ENCODE measurements at regions not wholly inside any gene's neighbourhood (a gene's known extent, or its start where the extent isn't known, plus 50 kb on each side); places are given as distances from the start of the nearest gene placed in this dataset.

DNA sequence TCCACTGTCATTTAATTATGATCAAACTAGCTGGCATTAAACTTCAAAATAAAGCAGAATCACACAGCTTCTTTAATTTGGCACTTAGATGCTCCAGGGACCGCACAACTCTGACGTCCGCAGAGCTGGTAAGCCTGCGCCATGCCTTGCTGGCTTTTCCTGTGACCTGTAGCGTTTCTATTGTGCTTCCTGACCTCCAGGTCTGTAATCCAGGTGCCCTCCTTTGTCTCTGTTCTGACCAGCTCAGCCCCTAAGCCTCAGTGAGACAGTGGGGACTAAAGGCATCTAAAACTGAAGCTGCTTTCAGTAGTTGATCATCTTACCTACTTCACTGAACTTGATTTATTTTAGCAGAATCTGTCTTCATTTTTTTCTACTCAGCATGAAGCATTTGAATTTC lies 249.7 kb upstream of the RGPD4 start:
- H3K9me3 ChIP-seq (ENCODE audit: control insufficient read depth in 2 of 2, low read length in 2 of 2), result no peaks in the 10 kb centered on the region
- no peak overlapping the region for H3K4me3 ChIP-seq (ENCODE audit: low read length in 2 of 2)

DNA sequence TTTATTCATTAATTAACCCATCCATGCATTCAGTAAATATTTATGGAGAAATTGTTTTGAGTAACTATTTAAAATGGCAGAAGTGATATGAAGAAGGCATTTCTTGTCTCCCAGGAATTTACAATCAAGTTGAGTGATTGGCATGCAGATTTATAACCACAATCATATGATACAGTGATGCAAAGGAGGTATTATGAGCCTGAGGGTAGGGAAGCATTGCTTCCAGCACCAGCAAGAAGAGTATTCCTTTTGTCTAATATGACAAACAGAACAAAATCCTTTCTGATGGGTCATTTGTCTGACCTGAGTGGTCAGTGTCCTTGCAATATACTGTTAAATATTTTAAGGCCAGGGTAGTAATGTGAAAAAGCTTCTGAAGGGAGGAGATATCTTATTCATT lies 244.2 kb upstream of the RGPD4 start:
- Histone ChIP-seq H3K27ac (ENCODE audit: low read depth in 2 of 2, low read length in 2 of 2) (no peak overlapping the region), H3K4me3 (ENCODE audit: low read length in 2 of 2) (no peak overlapping the region), H3K9me3 (ENCODE audit: control insufficient read depth in 2 of 2, low read length in 2 of 2) (no peaks in the 10 kb centered on the region), H3K27me3 (ENCODE audit: control insufficient read depth in 2 of 2, insufficient read depth in 2 of 2, low read length in 2 of 2) (no peaks in the 10 kb centered on the region), H3K9ac (ENCODE audit: low read depth in 1 of 2, low read length in 2 of 2) (no peak overlapping the region), H3K4me1 (ENCODE audit: control insufficient read depth in 2 of 2, insufficient read depth in 2 of 2, low read length in 2 of 2) (no peaks in the 10 kb centered on the region), H3K36me3 (ENCODE audit: control insufficient read depth in 2 of 2, insufficient read depth in 2 of 2, low read length in 2 of 2) (no peaks in the 10 kb centered on the region)

More for the DNA sequence above, 249.7 kb upstream of the RGPD4 start:
- Histone ChIP-seq H3K36me3 (ENCODE audit: control insufficient read depth in 2 of 2, insufficient read depth in 2 of 2, low read length in 2 of 2) (no peaks in the 10 kb centered on the region), H3K4me1 (ENCODE audit: control insufficient read depth in 2 of 2, insufficient read depth in 2 of 2, low read length in 2 of 2) (no peaks in the 10 kb centered on the region), H3K9ac (ENCODE audit: low read depth in 1 of 2, low read length in 2 of 2) (no peak overlapping the region), H3K27me3 (ENCODE audit: control insufficient read depth in 2 of 2, insufficient read depth in 2 of 2, low read length in 2 of 2) (no peaks in the 10 kb centered on the region), H3K27ac (ENCODE audit: low read depth in 2 of 2, low read length in 2 of 2) (no peak overlapping the region)

DNA sequence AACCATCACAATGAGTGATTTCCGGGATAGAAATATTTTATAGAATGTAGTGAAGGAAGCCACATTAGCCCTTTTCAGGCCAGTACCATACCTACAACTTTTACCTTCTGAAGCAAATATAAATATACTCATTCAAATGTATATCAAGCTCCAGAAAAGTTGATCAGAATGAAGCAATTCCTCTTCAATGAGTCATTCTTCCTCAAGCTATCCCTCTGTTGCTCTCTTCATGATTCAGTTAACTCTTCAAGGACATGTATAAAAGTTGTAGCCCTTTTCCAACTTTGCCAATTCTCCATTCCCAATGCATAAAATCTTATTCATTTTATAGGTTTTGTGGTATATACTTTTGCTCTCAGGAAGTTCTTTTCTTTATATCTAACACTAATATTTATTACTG lies 242.1 kb upstream of the RGPD4 start:
- Histone ChIP-seq H3K4me3 (ENCODE audit: low read length in 2 of 2) (no peak overlapping the region), H3K27me3 (ENCODE audit: control insufficient read depth in 2 of 2, insufficient read depth in 2 of 2, low read length in 2 of 2) (no peaks in the 10 kb centered on the region), H3K9me3 (ENCODE audit: control insufficient read depth in 2 of 2, low read length in 2 of 2) (no peaks in the 10 kb centered on the region), H3K9ac (ENCODE audit: low read depth in 1 of 2, low read length in 2 of 2) (no peak overlapping the region), H3K4me1 (ENCODE audit: control insufficient read depth in 2 of 2, insufficient read depth in 2 of 2, low read length in 2 of 2) (no peaks in the 10 kb centered on the region), H3K36me3 (ENCODE audit: control insufficient read depth in 2 of 2, insufficient read depth in 2 of 2, low read length in 2 of 2) (no peaks in the 10 kb centered on the region), H3K27ac (ENCODE audit: low read depth in 2 of 2, low read length in 2 of 2) (no peak overlapping the region)

GRCh38 chr2:107585851-107586250 lies 240.8 kb upstream of the RGPD4 start:
- no peaks in the 10 kb centered on the region for H3K36me3 ChIP-seq (ENCODE audit: control insufficient read depth in 2 of 2, insufficient read depth in 2 of 2, low read length in 2 of 2)

DNA sequence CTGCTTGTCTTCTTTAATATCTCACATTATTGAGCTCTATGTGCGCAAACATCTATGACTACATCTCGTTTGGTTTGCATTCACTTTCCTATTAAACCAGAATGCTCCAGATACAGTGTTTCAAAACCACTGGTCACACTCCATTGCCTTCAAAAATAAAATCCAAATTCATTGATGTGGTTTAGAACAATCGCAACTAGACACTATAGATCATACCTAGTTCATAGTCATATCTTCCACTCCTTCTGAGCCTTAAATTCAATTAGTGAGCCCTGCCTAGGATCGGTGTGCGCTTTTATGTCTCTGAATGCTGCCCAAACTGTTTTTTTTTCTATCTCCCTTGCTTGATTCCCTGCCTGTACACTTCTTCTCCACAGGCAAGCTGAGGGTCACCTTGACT lies 238.5 kb upstream of the RGPD4 start:
- H3K36me3 ChIP-seq (ENCODE audit: control insufficient read depth in 2 of 2, insufficient read depth in 2 of 2, low read length in 2 of 2), result no peaks in the 10 kb centered on the region
- H3K4me3 ChIP-seq (ENCODE audit: low read length in 2 of 2), result no peak overlapping the region
- no peaks in the 10 kb centered on the region for H3K9me3 ChIP-seq (ENCODE audit: control insufficient read depth in 2 of 2, low read length in 2 of 2)
- H3K9ac ChIP-seq (ENCODE audit: low read depth in 1 of 2, low read length in 2 of 2), result no peak overlapping the region
- no peaks in the 10 kb centered on the region for H3K27me3 ChIP-seq (ENCODE audit: control insufficient read depth in 2 of 2, insufficient read depth in 2 of 2, low read length in 2 of 2)
- H3K27ac ChIP-seq (ENCODE audit: low read depth in 2 of 2, low read length in 2 of 2), result no peak overlapping the region
- H3K4me1 ChIP-seq (ENCODE audit: control insufficient read depth in 2 of 2, insufficient read depth in 2 of 2, low read length in 2 of 2), result no peaks in the 10 kb centered on the region

More at GRCh38 chr2:107585851-107586250, 240.8 kb upstream of the RGPD4 start:
- H3K27me3 ChIP-seq (ENCODE audit: control insufficient read depth in 2 of 2, insufficient read depth in 2 of 2, low read length in 2 of 2), result no peaks in the 10 kb centered on the region
- H3K27ac ChIP-seq (ENCODE audit: low read depth in 2 of 2, low read length in 2 of 2), result no peak overlapping the region
- H3K4me1 ChIP-seq (ENCODE audit: control insufficient read depth in 2 of 2, insufficient read depth in 2 of 2, low read length in 2 of 2), result no peaks in the 10 kb centered on the region
- H3K9ac ChIP-seq (ENCODE audit: low read depth in 1 of 2, low read length in 2 of 2), result no peak overlapping the region
- H3K4me3 ChIP-seq (ENCODE audit: low read length in 2 of 2), result no peak overlapping the region
- no peaks in the 10 kb centered on the region for H3K9me3 ChIP-seq (ENCODE audit: control insufficient read depth in 2 of 2, low read length in 2 of 2)

DNA sequence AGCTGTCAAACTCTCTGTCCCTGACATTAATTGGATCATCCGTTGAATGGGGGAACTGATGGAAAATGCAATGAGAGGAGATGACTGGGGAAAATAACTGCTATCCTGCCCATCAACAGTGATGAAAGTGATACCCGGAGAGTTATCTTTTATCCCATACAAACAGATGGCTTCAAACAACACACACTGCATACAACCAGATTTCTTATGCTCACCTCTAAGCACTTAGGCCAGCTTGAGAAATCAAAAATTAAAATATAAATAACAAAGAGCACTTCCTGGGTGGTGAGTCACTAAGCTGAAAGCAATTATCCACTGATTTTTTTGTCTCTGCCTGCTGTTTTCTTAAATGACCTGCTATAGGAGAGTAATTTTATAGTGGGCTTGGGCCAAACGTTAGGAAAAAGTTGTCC lies 237.6 kb upstream of the RGPD4 start:
- H3K9me3 ChIP-seq (ENCODE audit: control insufficient read depth in 2 of 2, low read length in 2 of 2), result no peaks in the 10 kb centered on the region
- no peak overlapping the region for H3K4me3 ChIP-seq (ENCODE audit: low read length in 2 of 2)
- no peaks in the 10 kb centered on the region for H3K36me3 ChIP-seq (ENCODE audit: control insufficient read depth in 2 of 2, insufficient read depth in 2 of 2, low read length in 2 of 2)
- no peaks in the 10 kb centered on the region for H3K27me3 ChIP-seq (ENCODE audit: control insufficient read depth in 2 of 2, insufficient read depth in 2 of 2, low read length in 2 of 2)
- no peak overlapping the region for H3K9ac ChIP-seq (ENCODE audit: low read depth in 1 of 2, low read length in 2 of 2)
- H3K27ac ChIP-seq (ENCODE audit: low read depth in 2 of 2, low read length in 2 of 2), result no peak overlapping the region
- H3K4me1 ChIP-seq (ENCODE audit: control insufficient read depth in 2 of 2, insufficient read depth in 2 of 2, low read length in 2 of 2), result no peaks in the 10 kb centered on the region

DNA sequence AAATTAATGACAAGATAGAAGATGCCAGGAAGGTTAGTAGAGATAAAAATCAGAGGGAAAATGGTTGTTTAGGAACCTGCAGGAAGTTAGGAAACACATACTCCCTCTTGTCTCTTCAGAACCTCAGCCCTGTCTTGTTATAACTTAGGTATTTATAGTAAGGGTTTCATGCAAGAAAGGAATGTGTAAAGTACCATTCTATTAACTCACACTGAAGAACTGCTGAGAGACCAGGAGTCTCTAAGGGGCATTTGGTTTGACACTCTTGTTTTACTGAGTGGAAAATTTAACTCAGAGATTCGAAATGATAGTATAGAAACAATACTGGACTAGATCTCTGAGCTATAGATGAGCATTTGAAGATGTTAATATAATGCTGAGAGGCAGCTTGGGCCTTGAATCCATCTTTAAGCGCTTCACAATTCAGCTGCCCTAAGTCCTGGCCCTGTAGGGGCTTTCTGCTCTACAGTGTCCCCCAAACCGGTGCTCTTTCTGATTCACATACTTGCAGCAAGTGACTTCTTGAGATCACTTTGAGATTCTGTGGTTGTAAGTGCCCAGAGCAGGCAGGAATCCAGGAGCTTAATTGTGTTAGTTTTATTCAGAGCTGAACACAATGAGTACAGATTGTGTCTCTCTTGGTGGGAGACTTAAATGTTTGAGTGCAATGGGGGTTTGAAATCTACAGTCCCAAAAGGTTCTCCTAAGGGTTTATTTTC lies 235.0 kb upstream of the RGPD4 start:
- no peaks in the 10 kb centered on the region for H3K36me3 ChIP-seq (ENCODE audit: control insufficient read depth in 2 of 2, insufficient read depth in 2 of 2, low read length in 2 of 2)
- no peaks in the 10 kb centered on the region for H3K27me3 ChIP-seq (ENCODE audit: control insufficient read depth in 2 of 2, insufficient read depth in 2 of 2, low read length in 2 of 2)
- no peaks in the 10 kb centered on the region for H3K9me3 ChIP-seq (ENCODE audit: control insufficient read depth in 2 of 2, low read length in 2 of 2)
- no peaks in the 10 kb centered on the region for H3K4me1 ChIP-seq (ENCODE audit: control insufficient read depth in 2 of 2, insufficient read depth in 2 of 2, low read length in 2 of 2)
- H3K4me3 ChIP-seq (ENCODE audit: low read length in 2 of 2), result no peak overlapping the region
- H3K27ac ChIP-seq (ENCODE audit: low read depth in 2 of 2, low read length in 2 of 2), result no peak overlapping the region
- no peak overlapping the region for H3K9ac ChIP-seq (ENCODE audit: low read depth in 1 of 2, low read length in 2 of 2)

DNA sequence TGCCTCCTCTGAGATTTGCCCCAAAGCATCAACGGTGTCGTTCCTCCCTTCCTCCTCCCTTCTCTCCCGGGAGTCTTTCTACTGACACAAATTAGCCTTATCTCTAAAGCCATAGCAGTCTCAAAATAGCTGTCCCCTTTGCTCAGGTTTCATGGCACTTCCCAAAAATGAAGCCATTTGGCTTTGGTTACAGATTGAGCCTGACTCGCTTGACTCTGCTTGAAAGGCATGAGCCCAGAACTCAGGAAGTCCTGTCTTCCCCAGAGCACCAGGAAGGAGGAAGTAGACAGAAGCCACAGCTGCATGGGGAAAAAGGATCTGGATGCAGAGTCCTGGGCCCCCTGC lies 234.4 kb upstream of the RGPD4 start:
- no peaks in the 10 kb centered on the region for H3K36me3 ChIP-seq (ENCODE audit: control insufficient read depth in 2 of 2, insufficient read depth in 2 of 2, low read length in 2 of 2)
- H3K4me3 ChIP-seq (ENCODE audit: low read length in 2 of 2), result no peak overlapping the region
- H3K27me3 ChIP-seq (ENCODE audit: control insufficient read depth in 2 of 2, insufficient read depth in 2 of 2, low read length in 2 of 2), result no peaks in the 10 kb centered on the region
- H3K9me3 ChIP-seq (ENCODE audit: control insufficient read depth in 2 of 2, low read length in 2 of 2), result no peaks in the 10 kb centered on the region
- no peak overlapping the region for H3K27ac ChIP-seq (ENCODE audit: low read depth in 2 of 2, low read length in 2 of 2)
- H3K9ac ChIP-seq (ENCODE audit: low read depth in 1 of 2, low read length in 2 of 2), result no peak overlapping the region
- H3K4me1 ChIP-seq (ENCODE audit: control insufficient read depth in 2 of 2, insufficient read depth in 2 of 2, low read length in 2 of 2), result no peaks in the 10 kb centered on the region

DNA sequence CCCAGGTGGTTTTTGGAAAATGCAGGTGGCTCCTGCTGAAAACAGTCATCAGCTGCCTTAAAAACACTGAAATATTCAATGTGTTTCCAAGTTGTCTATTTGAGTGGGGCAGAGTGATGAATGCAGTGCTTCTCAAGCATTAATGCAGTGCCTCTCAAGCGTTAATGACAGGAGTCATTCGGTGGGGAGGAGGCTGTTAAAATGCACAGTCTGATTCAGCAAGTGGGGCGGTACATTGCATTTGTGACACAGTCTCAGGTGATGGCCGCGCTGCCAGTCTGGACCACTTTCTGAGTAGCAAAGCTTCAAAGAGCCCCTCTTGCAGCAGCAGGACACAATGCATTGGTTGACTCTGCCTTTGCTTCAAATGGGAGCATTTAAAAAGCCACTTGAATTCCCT lies 231.4 kb upstream of the RGPD4 start:
- H3K4me3 ChIP-seq (ENCODE audit: low read length in 2 of 2), result no peak overlapping the region
- H3K9me3 ChIP-seq (ENCODE audit: control insufficient read depth in 2 of 2, low read length in 2 of 2), result no peaks in the 10 kb centered on the region
- H3K27ac ChIP-seq (ENCODE audit: low read depth in 2 of 2, low read length in 2 of 2), result no peak overlapping the region
- no peaks in the 10 kb centered on the region for H3K27me3 ChIP-seq (ENCODE audit: control insufficient read depth in 2 of 2, insufficient read depth in 2 of 2, low read length in 2 of 2)
- no peak overlapping the region for H3K9ac ChIP-seq (ENCODE audit: low read depth in 1 of 2, low read length in 2 of 2)
- H3K36me3 ChIP-seq (ENCODE audit: control insufficient read depth in 2 of 2, insufficient read depth in 2 of 2, low read length in 2 of 2), result no peaks in the 10 kb centered on the region
- H3K4me1 ChIP-seq (ENCODE audit: control insufficient read depth in 2 of 2, insufficient read depth in 2 of 2, low read length in 2 of 2), result no peaks in the 10 kb centered on the region

DNA sequence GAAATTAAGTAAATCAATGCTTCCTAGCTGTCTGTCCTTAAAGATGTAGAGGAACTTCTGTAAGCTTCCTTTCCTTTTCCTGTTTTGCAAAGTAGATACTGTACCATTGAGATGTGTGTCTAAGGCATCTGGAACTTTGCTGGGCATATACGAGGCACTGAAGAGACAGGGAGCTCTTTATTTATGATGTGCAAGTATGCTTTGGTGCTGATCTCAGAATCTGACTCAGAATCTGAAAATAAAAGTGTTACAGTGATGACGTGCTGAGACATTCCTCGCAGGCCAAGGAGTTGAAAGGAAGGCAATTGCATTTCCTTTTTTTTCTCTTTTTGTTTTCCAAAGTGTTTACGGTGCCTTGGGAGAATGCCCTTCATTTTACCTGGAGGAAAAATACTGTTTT lies 230.9 kb upstream of the RGPD4 start:
- H3K27me3 ChIP-seq (ENCODE audit: control insufficient read depth in 2 of 2, insufficient read depth in 2 of 2, low read length in 2 of 2), result no peaks in the 10 kb centered on the region
- no peak overlapping the region for H3K4me3 ChIP-seq (ENCODE audit: low read length in 2 of 2)
- H3K27ac ChIP-seq (ENCODE audit: low read depth in 2 of 2, low read length in 2 of 2), result no peak overlapping the region
- no peaks in the 10 kb centered on the region for H3K36me3 ChIP-seq (ENCODE audit: control insufficient read depth in 2 of 2, insufficient read depth in 2 of 2, low read length in 2 of 2)
- H3K9me3 ChIP-seq (ENCODE audit: control insufficient read depth in 2 of 2, low read length in 2 of 2), result no peaks in the 10 kb centered on the region
- no peak overlapping the region for H3K9ac ChIP-seq (ENCODE audit: low read depth in 1 of 2, low read length in 2 of 2)
- no peaks in the 10 kb centered on the region for H3K4me1 ChIP-seq (ENCODE audit: control insufficient read depth in 2 of 2, insufficient read depth in 2 of 2, low read length in 2 of 2)

DNA sequence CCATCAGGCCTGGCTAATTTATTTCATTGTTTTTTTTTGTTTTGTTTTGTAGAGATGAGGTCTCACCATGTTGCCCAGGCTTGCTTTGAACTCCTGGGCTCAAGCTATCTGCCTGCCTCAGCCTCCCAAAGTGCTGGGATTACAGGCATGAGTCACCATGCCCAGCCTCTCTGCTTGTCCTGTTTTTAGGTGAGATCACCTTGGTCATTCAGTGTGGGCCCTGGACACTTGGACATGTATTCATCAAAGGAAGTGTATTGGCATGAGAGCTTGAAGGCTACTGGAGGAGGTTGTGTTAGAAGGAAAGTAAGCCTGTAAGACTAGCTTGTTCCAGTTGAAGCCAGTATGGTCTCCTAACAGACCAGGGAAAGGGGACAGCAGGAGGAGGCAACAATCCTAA lies 229.2 kb upstream of the RGPD4 start:
- Histone ChIP-seq H3K36me3 (ENCODE audit: control insufficient read depth in 2 of 2, insufficient read depth in 2 of 2, low read length in 2 of 2) (no peaks in the 10 kb centered on the region), H3K9ac (ENCODE audit: low read depth in 1 of 2, low read length in 2 of 2) (no peak overlapping the region), H3K9me3 (ENCODE audit: control insufficient read depth in 2 of 2, low read length in 2 of 2) (no peaks in the 10 kb centered on the region), H3K4me3 (ENCODE audit: low read length in 2 of 2) (no peak overlapping the region), H3K4me1 (ENCODE audit: control insufficient read depth in 2 of 2, insufficient read depth in 2 of 2, low read length in 2 of 2) (no peaks in the 10 kb centered on the region), H3K27me3 (ENCODE audit: control insufficient read depth in 2 of 2, insufficient read depth in 2 of 2, low read length in 2 of 2) (no peaks in the 10 kb centered on the region), H3K27ac (ENCODE audit: low read depth in 2 of 2, low read length in 2 of 2) (no peak overlapping the region)

Data from mucosa of rectum (tissue), 2 donors.